Naive thymus-derived CD8-positive, alpha-beta T cell (primary cell): ENCODE measurements at regions not wholly inside any gene's neighbourhood (a gene's known extent, or its start where the extent isn't known, plus 50 kb on each side); places are given as distances from the start of the nearest gene placed in this dataset.

Source experiments
- ATAC-seq, 2 donors: fragments of 150-1000 bp; cut with Tn5 transposase in 1 of 2; sonication (Bioruptor Pico), chemical (Tn5 transposase) in 1 of 2; 1 replicate in 1 of 2; 2 replicates in 1 of 2; pipeline ENCODE4 v1.10.0; 2021; ENCODE audit warnings: mild to moderate bottlenecking in 2 of 2, moderate library complexity in 2 of 2
- POLR2A ChIA-PET: fragments of 350-600 bp; sonication (Branson Sonifier 250); formaldehyde crosslinking; loops from one replicate; lab custom pipeline; 2021; ENCODE audit warnings: antibody characterized with exemption; lab: Charles Lee
- DNase-seq, 10 donors: peaks; one replicate each; pipeline versions ENCODE4 v3.0.0 to v3.0.0-alpha.2; 2020 to 2022
- H3K27ac Mint-ChIP-seq, 10 donors: one replicate each; pipeline ENCODE4 v1.8.0; 2020 to 2022; ENCODE audit warnings: mild to moderate bottlenecking in 10 of 10, mixed read lengths in 10 of 10, moderate library complexity in 4 of 10, inconsistent platforms in 1 of 10
- H3K27me3 Mint-ChIP-seq, 5 donors: one replicate each; pipeline ENCODE4 v1.8.0; 2021 to 2022; ENCODE audit warnings: mixed read lengths in 5 of 5
- H3K36me3 Mint-ChIP-seq, 3 donors: one replicate each; pipeline ENCODE4 v1.8.0; 2020 to 2022; ENCODE audit warnings: mixed read lengths in 3 of 3, mild to moderate bottlenecking in 2 of 3, inconsistent platforms in 1 of 3
- H3K4me1 Mint-ChIP-seq, 4 donors: one replicate each; pipeline ENCODE4 v1.8.0; 2021 to 2022; ENCODE audit warnings: mixed read lengths in 4 of 4
- H3K4me3 Mint-ChIP-seq, 10 donors: one replicate each; pipeline ENCODE4 v1.8.0; 2020 to 2022; ENCODE audit warnings: mild to moderate bottlenecking in 10 of 10, mixed read lengths in 10 of 10, moderate library complexity in 6 of 10, inconsistent platforms in 1 of 10
- H3K9me3 Mint-ChIP-seq, 9 donors: one replicate each; pipeline ENCODE4 v1.8.0; 2020 to 2022; ENCODE audit warnings: mixed read lengths in 9 of 9, mild to moderate bottlenecking in 3 of 9, inconsistent platforms in 1 of 9, moderate library complexity in 1 of 9

- no peak for DNase-seq
- H3K4me3 Mint-ChIP-seq, result no peak overlapping the region
- no peak for ATAC-seq
- H3K9me3 Mint-ChIP-seq, result no peaks in the 10 kb centered on the region
- no peaks in the 10 kb centered on the region for H3K27me3 Mint-ChIP-seq
- no peaks in the 10 kb centered on the region for H3K36me3 Mint-ChIP-seq
- POLR2A ChIA-PET, result no interaction called here
- no peak overlapping the region for H3K27ac Mint-ChIP-seq
- no peaks in the 10 kb centered on the region for H3K4me1 Mint-ChIP-seq
Observed at GRCh38 chr7:84705079-84705478, 481.8 kb downstream of the SEMA3D start.

DNA sequence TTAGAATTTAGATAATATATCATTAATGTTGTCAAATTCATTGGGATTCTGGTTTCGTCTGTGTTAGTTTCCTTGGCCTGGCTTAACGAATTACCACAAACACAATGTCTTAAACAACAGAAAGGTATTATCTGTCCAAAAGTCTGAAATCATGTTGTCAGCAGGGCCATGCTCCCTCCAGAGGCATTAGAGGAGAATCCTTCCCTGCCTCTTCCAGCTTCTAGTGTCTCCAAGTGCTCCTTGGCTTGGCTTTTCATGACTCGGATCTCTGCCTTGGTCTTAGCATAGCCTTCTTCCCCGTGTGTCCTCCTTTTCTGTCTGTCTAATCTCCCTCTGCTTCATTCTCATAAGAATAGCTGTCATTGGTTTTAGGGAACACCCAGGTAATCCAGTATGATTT is 482.5 kb downstream of the SEMA3D start:
- Mint-ChIP-seq H3K4me1 (no peaks in the 10 kb centered on the region), H3K9me3 (no peaks in the 10 kb centered on the region), H3K27me3 (no peaks in the 10 kb centered on the region), H3K4me3 (no peak overlapping the region), H3K27ac (no peak overlapping the region), H3K36me3 (no peaks in the 10 kb centered on the region)
- DNase-seq (no peak), ATAC-seq (no peak)
- POLR2A ChIA-PET, result no interaction called here

DNA sequence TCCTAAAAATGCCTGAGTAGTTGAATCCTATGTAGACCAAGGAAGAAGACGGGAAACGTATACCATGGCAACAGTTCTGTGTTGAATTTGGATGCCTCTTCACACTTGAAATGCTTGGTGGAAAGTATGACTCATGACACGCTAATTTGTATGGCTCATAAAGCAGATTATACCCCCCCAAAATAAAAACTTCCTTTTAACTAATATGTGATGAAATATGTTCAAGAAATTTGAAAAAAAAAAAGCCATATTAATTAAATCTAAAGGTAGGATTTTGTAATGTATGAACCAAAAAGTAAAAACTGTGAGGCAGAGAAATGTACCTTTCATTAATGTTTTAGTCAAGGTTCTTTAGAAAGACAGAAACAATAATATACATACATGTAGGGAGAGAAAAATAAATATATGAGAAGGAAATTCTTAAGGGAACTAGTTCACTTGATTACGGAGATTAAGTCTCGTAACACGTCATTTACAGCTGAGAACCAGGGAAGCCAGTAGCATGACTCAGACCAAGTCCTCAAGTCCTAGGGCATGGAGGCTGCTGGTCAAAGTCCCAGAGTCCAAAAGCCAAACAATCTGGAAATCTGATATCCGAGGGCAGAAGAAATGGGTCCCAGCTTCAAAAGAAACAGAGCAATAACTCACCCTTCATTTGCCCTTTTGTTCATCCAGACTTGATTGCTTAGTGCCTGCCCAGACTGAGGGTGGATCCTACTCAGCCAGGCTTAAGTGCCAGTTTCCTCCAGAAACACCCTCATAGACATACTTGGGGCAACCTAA is 485.1 kb downstream of the SEMA3D start:
- Mint-ChIP-seq H3K27me3 (no peaks in the 10 kb centered on the region), H3K27ac (no peak overlapping the region), H3K4me1 (no peaks in the 10 kb centered on the region), H3K9me3 (no peaks in the 10 kb centered on the region), H3K4me3 (no peak overlapping the region), H3K36me3 (no peaks in the 10 kb centered on the region)
- no peak for ATAC-seq
- no peak for DNase-seq
- POLR2A ChIA-PET, result no interaction called here

GRCh38 chr7:84700563-84701370 is 486.1 kb downstream of the SEMA3D start:
- no peaks in the 10 kb centered on the region for H3K36me3 Mint-ChIP-seq
- no peaks in the 10 kb centered on the region for H3K4me1 Mint-ChIP-seq
- H3K27me3 Mint-ChIP-seq, result no peaks in the 10 kb centered on the region
- no peak overlapping the region for H3K4me3 Mint-ChIP-seq
- H3K9me3 Mint-ChIP-seq, result no peaks in the 10 kb centered on the region
- no peak for DNase-seq
- POLR2A ChIA-PET, result no interaction called here
- H3K27ac Mint-ChIP-seq, result no peak overlapping the region
- ATAC-seq, result no peak

DNA sequence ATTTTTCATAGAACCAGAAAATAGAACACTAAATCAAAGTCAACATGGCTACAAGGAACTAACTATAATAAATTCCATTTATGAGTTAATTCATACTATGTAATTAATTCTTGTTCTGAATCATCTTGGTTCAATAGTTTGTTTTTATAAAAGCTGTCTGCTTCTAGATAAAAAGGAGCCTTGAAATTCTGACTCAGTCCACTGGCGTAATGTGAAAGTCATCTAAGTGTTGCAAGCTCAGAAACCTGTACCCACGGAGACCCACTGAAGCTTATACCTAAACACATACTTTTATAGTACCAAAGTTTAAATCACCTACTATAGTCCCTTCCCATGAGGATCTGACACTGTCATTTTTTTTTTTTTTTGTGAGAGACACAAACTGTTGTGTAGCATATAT is 489.4 kb downstream of the SEMA3D start:
- Mint-ChIP-seq H3K4me1 (no peaks in the 10 kb centered on the region), H3K27ac (no peak overlapping the region), H3K9me3 (peaks cover 0 to 3% (median 0%) of the 10 kb centered on the region in 9 donors), H3K36me3 (no peaks in the 10 kb centered on the region), H3K27me3 (no peaks in the 10 kb centered on the region), H3K4me3 (no peak overlapping the region)
- ATAC-seq (no peak), DNase-seq (no peak)
- POLR2A ChIA-PET, result no interaction called here

DNA sequence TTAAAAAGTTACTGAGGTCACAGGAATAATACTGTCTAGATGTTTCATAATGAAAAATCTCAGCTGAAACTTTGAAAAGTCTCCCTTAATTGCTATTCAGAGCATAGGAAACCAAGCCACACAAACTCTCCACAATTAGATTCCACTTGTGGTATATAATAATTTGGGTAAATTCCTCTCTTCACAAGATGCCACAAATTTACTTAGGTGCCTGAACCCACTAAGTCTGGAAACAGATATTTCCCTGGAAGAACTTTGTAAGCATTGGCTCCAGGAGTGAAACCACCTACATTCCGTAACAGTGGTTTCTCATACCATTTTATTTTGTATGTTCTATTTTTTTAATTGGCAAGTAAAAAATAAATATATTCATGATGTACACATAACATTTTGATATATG is 493.4 kb downstream of the SEMA3D start:
- no peaks in the 10 kb centered on the region for H3K36me3 Mint-ChIP-seq
- no peak for DNase-seq
- H3K4me3 Mint-ChIP-seq, result no peak overlapping the region
- ATAC-seq, result no peak
- POLR2A ChIA-PET, result no interaction called here
- no peaks in the 10 kb centered on the region for H3K27me3 Mint-ChIP-seq
- H3K4me1 Mint-ChIP-seq, result no peaks in the 10 kb centered on the region
- no peak overlapping the region for H3K27ac Mint-ChIP-seq
- peaks cover 0 to 17% (median 0%) of the 10 kb centered on the region in 9 donors for H3K9me3 Mint-ChIP-seq

- H3K4me1 Mint-ChIP-seq, result no peaks in the 10 kb centered on the region
- no peak overlapping the region for H3K4me3 Mint-ChIP-seq
- H3K36me3 Mint-ChIP-seq, result no peaks in the 10 kb centered on the region
- H3K9me3 Mint-ChIP-seq, result peaks cover 0 to 17% (median 0%) of the 10 kb centered on the region in 9 donors
- POLR2A ChIA-PET, result no interaction called here
- ATAC-seq (no peak), DNase-seq (no peak)
- H3K27ac Mint-ChIP-seq, result no peak overlapping the region
- H3K27me3 Mint-ChIP-seq, result no peaks in the 10 kb centered on the region
Observed at GRCh38 chr7:84688671-84689070, 494.1 kb upstream of the SEMA3A start.

- ATAC-seq (no peak), DNase-seq (no peak)
- Mint-ChIP-seq H3K9me3 (peaks cover 0 to 14% (median 0%) of the 10 kb centered on the region in 9 donors), H3K4me3 (no peak overlapping the region), H3K4me1 (no peaks in the 10 kb centered on the region), H3K27me3 (no peaks in the 10 kb centered on the region), H3K36me3 (no peaks in the 10 kb centered on the region), H3K27ac (no peak overlapping the region)
- POLR2A ChIA-PET, result no interaction called here
Observed at GRCh38 chr7:84686373-84686772, 491.8 kb upstream of the SEMA3A start.

DNA sequence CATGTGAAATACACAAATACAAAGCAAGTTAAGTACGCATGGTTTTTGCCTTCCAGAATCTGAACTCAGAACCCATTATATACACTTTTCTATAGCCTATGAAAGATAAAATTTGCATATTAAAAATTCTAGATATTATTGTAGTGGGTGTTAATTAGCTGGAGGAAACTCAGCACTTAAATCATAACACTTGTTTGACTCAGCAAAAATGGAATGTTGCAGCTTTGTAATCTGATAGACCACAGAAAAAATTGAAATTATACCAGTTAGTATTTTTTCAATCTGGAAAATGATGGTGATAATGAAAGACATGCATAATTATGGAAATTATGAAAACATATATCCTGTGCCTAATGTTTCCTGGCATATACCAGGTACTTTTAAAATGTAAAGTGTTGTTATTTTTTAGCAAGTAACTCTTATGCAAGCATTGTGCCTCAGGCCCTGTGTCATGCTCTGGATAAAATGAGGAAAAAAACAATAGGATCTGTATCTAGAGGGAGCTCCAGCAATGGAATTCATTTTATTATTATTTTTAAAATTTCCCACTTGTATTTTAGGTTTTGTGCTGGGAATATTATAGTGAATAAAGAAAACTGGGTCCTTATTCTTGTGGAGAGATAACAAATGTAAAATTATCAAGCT is 490.4 kb upstream of the SEMA3A start:
- Mint-ChIP-seq H3K36me3 (no peaks in the 10 kb centered on the region), H3K4me3 (no peak overlapping the region), H3K27ac (no peak overlapping the region), H3K27me3 (peaks cover 0 to 2% (median 0%) of the 10 kb centered on the region in 5 donors), H3K9me3 (peaks cover 0 to 2% (median 0%) of the 10 kb centered on the region in 9 donors), H3K4me1 (no peaks in the 10 kb centered on the region)
- POLR2A ChIA-PET, result no interaction called here
- DNase-seq, result no peak
- no peak for ATAC-seq

- peaks cover 0 to 5% (median 0%) of the 10 kb centered on the region in 9 donors for H3K9me3 Mint-ChIP-seq
- ATAC-seq (no peak), DNase-seq (no peak)
- POLR2A ChIA-PET, result no interaction called here
- no peaks in the 10 kb centered on the region for H3K36me3 Mint-ChIP-seq
- H3K4me1 Mint-ChIP-seq, result no peaks in the 10 kb centered on the region
- H3K27me3 Mint-ChIP-seq, result peaks cover 0 to 4% (median 0%) of the 10 kb centered on the region in 5 donors
- no peak overlapping the region for H3K27ac Mint-ChIP-seq
- H3K4me3 Mint-ChIP-seq, result no peak overlapping the region
Observed at GRCh38 chr7:84682543-84682942, 488.0 kb upstream of the SEMA3A start.

DNA sequence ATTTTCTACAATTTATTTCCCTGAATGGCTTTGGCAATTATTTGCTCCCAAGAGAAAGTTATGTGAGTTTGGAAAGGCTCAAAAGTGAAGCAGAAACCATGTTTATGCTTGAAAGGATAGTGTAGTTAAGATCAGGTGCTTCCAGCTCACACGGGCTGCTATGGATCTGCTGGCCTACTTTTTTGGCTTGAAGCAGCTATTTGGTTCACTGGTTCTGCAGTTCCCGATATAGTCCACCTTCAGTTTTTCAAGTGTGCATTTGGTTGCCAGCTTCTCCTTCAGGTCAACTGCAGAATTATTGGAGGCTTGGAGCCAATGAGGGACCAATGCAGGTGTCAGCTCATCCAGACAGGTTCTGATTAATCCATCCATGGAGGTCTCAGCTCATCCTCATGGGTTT is 484.3 kb upstream of the SEMA3A start:
- H3K27me3 Mint-ChIP-seq, result peaks cover 0 to 4% (median 0%) of the 10 kb centered on the region in 5 donors
- ATAC-seq, result no peak
- POLR2A ChIA-PET, result no interaction called here

DNA sequence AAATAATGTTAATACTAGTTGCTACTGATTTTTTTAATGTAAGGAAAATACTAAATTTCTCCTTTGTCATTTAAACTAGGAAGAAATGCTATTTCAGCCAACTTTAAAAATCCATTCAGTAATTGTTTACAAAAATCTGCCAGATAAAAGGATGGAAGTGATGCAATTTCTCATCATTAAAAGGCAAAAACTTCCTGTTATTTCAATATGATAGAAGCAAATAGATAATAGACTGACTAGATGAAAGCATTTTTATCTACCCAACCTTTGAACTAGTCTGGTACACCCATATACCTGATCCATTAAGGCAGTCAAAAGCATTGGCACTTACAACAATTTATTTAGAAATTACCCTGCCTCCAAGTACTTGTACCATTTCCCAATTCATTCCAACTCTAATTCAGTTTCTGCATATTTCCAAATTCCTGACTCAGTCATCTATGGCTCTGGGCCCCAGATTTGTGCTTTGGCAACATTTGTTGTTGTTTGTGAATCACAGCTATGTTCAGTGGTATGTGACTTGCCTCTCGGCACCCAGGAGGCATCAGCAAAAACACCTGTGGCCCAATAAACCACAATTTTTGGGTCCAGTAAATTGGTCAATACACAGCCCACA is 482.6 kb upstream of the SEMA3A start:
- Mint-ChIP-seq H3K4me1 (no peaks in the 10 kb centered on the region), H3K27me3 (peaks cover 0 to 4% (median 0%) of the 10 kb centered on the region in 5 donors), H3K4me3 (no peak overlapping the region), H3K36me3 (no peaks in the 10 kb centered on the region), H3K27ac (no peak overlapping the region), H3K9me3 (peaks cover 0 to 3% (median 0%) of the 10 kb centered on the region in 9 donors)
- ATAC-seq, result no peak
- DNase-seq, result no peak
- POLR2A ChIA-PET, result no interaction called here

More for the DNA sequence above, 484.3 kb upstream of the SEMA3A start:
- Mint-ChIP-seq H3K4me1 (no peaks in the 10 kb centered on the region), H3K4me3 (no peak overlapping the region), H3K9me3 (peaks cover 0 to 3% (median 0%) of the 10 kb centered on the region in 9 donors), H3K36me3 (no peaks in the 10 kb centered on the region), H3K27ac (no peak overlapping the region)
- DNase-seq, result no peak

GRCh38 chr7:84675633-84676034 is 481.0 kb upstream of the SEMA3A start:
- Mint-ChIP-seq H3K4me3 (no peak overlapping the region), H3K9me3 (peaks cover 0 to 3% (median 0%) of the 10 kb centered on the region in 9 donors), H3K27ac (no peak overlapping the region), H3K36me3 (no peaks in the 10 kb centered on the region), H3K4me1 (no peaks in the 10 kb centered on the region), H3K27me3 (peaks cover 0 to 4% (median 0%) of the 10 kb centered on the region in 5 donors)
- POLR2A ChIA-PET, result no interaction called here
- ATAC-seq, result no peak
- no peak for DNase-seq
